ENCODE measurements at regions not wholly inside any gene's neighbourhood (a gene's known extent, or its start where the extent isn't known, plus 50 kb on each side); places are given as distances from the start of the nearest gene placed in this dataset.

- H3K27me3 ChIP-seq (ENCODE audit: control insufficient read depth, insufficient read depth, low read length), result no peaks in the 10 kb centered on the region
- DNase-seq (ENCODE audit: low read depth), result no peak
- no peaks in the 10 kb centered on the region for H3K36me3 ChIP-seq (ENCODE audit: control insufficient read depth, insufficient read depth, low read length)
- no peak for TF ChIP-seq CTCF (IDR thresholded peaks at IDR 0.05; ENCODE audit: insufficient read depth, low read length, poor library complexity, severe bottlenecking)
- no peak overlapping the region for H3K4me3 ChIP-seq (ENCODE audit: low read depth, low read length)
Observed at GRCh38 chr5:143985832-143986515, 174.0 kb downstream of the HMHB1 start.

GRCh38 chr5:143986516-143987212, 174.7 kb downstream of the HMHB1 start:
- Histone ChIP-seq H3K27me3 (ENCODE audit: control insufficient read depth, insufficient read depth, low read length) (no peaks in the 10 kb centered on the region), H3K36me3 (ENCODE audit: control insufficient read depth, insufficient read depth, low read length) (no peaks in the 10 kb centered on the region), H3K4me3 (ENCODE audit: low read depth, low read length) (no peak overlapping the region)
- no peak for DNase-seq (ENCODE audit: low read depth)
- TF ChIP-seq CTCF (IDR thresholded peaks at IDR 0.05; ENCODE audit: insufficient read depth, low read length, poor library complexity, severe bottlenecking), result no peak

- no peak for DNase-seq (ENCODE audit: low read depth)
- H3K27me3 ChIP-seq (ENCODE audit: control insufficient read depth, insufficient read depth, low read length), result no peaks in the 10 kb centered on the region
- no peaks in the 10 kb centered on the region for H3K36me3 ChIP-seq (ENCODE audit: control insufficient read depth, insufficient read depth, low read length)
- no peak overlapping the region for H3K4me3 ChIP-seq (ENCODE audit: low read depth, low read length)
- TF ChIP-seq CTCF (IDR thresholded peaks at IDR 0.05; ENCODE audit: insufficient read depth, low read length, poor library complexity, severe bottlenecking), result no peak
Observed at GRCh38 chr5:143987264-143987663, 175.3 kb downstream of the HMHB1 start.

- Histone ChIP-seq H3K36me3 (ENCODE audit: control insufficient read depth, insufficient read depth, low read length) (no peaks in the 10 kb centered on the region), H3K27me3 (ENCODE audit: control insufficient read depth, insufficient read depth, low read length) (no peaks in the 10 kb centered on the region), H3K4me3 (ENCODE audit: low read depth, low read length) (no peak overlapping the region)
- DNase-seq (ENCODE audit: low read depth), result no peak
- TF ChIP-seq CTCF (IDR thresholded peaks at IDR 0.05; ENCODE audit: insufficient read depth, low read length, poor library complexity, severe bottlenecking), result no peak
Observed at GRCh38 chr5:143987751-143988560, 176.0 kb downstream of the HMHB1 start.

GRCh38 chr5:143992496-143992895, 178.0 kb downstream of the YIPF5 start:
- no peak for TF ChIP-seq CTCF (IDR thresholded peaks at IDR 0.05; ENCODE audit: insufficient read depth, low read length, poor library complexity, severe bottlenecking)
- no peaks in the 10 kb centered on the region for H3K36me3 ChIP-seq (ENCODE audit: control insufficient read depth, insufficient read depth, low read length)
- DNase-seq (ENCODE audit: low read depth), result no peak
- no peaks in the 10 kb centered on the region for H3K27me3 ChIP-seq (ENCODE audit: control insufficient read depth, insufficient read depth, low read length)
- no peak overlapping the region for H3K4me3 ChIP-seq (ENCODE audit: low read depth, low read length)

Measured in kidney epithelial cell (primary cell).